Mesenchymal stem cell (in vitro differentiated cells and primary cell): ENCODE measurements at regions not wholly inside any gene's neighbourhood (a gene's known extent, or its start where the extent isn't known, plus 50 kb on each side); places are given as distances from the start of the nearest gene placed in this dataset.

Experiments
- DNase-seq: peaks from one replicate; pipeline ENCODE4 v3.0.0-alpha.2; 2013
- H2AFZ ChIP-seq: one replicate; pipeline ENCODE4 v1.6.1; 2013; ENCODE audit warnings: low read depth, mild to moderate bottlenecking, control low read depth, inconsistent platforms, low read length, moderate library complexity
- H2AK5ac ChIP-seq: 2 replicates; pipeline ENCODE4 v1.6.1; 2013; ENCODE audit warnings: low read length, moderate library complexity, mild to moderate bottlenecking, inconsistent platforms; ENCODE audit not compliant: severe bottlenecking
- H2BK120ac ChIP-seq: one replicate; pipeline ENCODE4 v1.6.1; 2013; ENCODE audit warnings: low read depth, mild to moderate bottlenecking, inconsistent platforms, low read length, moderate library complexity
- H2BK12ac ChIP-seq, 2 experiments: one replicate each; pipeline ENCODE4 v1.6.1; 2013; ENCODE audit warnings: inconsistent platforms in 2 of 2, low read length in 2 of 2, mild to moderate bottlenecking in 2 of 2, moderate library complexity in 2 of 2, control low read depth in 1 of 2
- H2BK15ac ChIP-seq: one replicate; pipeline ENCODE4 v1.6.1; 2013; ENCODE audit warnings: mild to moderate bottlenecking, low read depth, inconsistent platforms; ENCODE audit not compliant: poor library complexity, severe bottlenecking
- H2BK5ac ChIP-seq: 2 replicates; pipeline ENCODE4 v1.6.1; 2013; ENCODE audit warnings: low read depth, mild to moderate bottlenecking, low read length, control low read depth, inconsistent platforms; ENCODE audit not compliant: poor library complexity, severe bottlenecking
- H3K14ac ChIP-seq, 2 experiments: one replicate each; pipeline ENCODE4 v1.6.1; 2013; ENCODE audit warnings: inconsistent platforms in 2 of 2, low read length in 2 of 2, control low read depth in 1 of 2, mild to moderate bottlenecking in 1 of 2, moderate library complexity in 1 of 2
- H3K18ac ChIP-seq, 2 experiments: one replicate each; pipeline ENCODE4 v1.6.1; 2013; ENCODE audit warnings: inconsistent platforms in 2 of 2, low read length in 2 of 2, control low read depth in 1 of 2, low read depth in 1 of 2, mild to moderate bottlenecking in 1 of 2
- H3K23ac ChIP-seq, 2 experiments: one replicate each; pipeline ENCODE4 v1.6.1; 2013; ENCODE audit warnings: inconsistent platforms in 2 of 2, low read length in 2 of 2, mild to moderate bottlenecking in 2 of 2, moderate library complexity in 2 of 2, control low read depth in 1 of 2
- H3K27ac ChIP-seq: 2 replicates; pipeline ENCODE4 v1.5.1; 2013; ENCODE audit warnings: mild to moderate bottlenecking, moderate library complexity, low read length, control low read depth, inconsistent platforms; ENCODE audit not compliant: poor library complexity, severe bottlenecking
- H3K27me3 ChIP-seq, 2 experiments: 2 replicates each; pipeline versions ENCODE4 v1.6.1 to v1.7.0; 2013; ENCODE audit warnings: low read length in 2 of 2, mild to moderate bottlenecking in 2 of 2, moderate library complexity in 2 of 2, control low read depth in 1 of 2, inconsistent platforms in 1 of 2; ENCODE audit not compliant: control insufficient read depth in 1 of 2, insufficient read depth in 1 of 2
- H3K36me3 ChIP-seq, 2 experiments: 2 replicates each; pipeline versions ENCODE4 v1.6.1 to v1.7.0; 2013; ENCODE audit warnings: low read length in 2 of 2, control low read depth in 1 of 2, inconsistent platforms in 1 of 2, low read depth in 1 of 2, mild to moderate bottlenecking in 1 of 2; ENCODE audit not compliant: insufficient read depth in 2 of 2, control insufficient read depth in 1 of 2
- H3K4ac ChIP-seq, 2 experiments: one replicate each; pipeline ENCODE4 v1.6.1; 2013; ENCODE audit warnings: inconsistent platforms in 2 of 2, low read length in 2 of 2, mild to moderate bottlenecking in 2 of 2, moderate library complexity in 2 of 2, control low read depth in 1 of 2, low read depth in 1 of 2
- H3K4me1 ChIP-seq: 2 replicates; pipeline ENCODE4 v1.6.1; 2013; ENCODE audit warnings: low read depth, low read length, control low read depth; ENCODE audit not compliant: control insufficient read depth, insufficient read depth
- H3K4me2 ChIP-seq: 2 replicates; pipeline ENCODE4 v1.6.1; 2013; ENCODE audit warnings: low read length, mild to moderate bottlenecking, inconsistent platforms; ENCODE audit not compliant: poor library complexity, severe bottlenecking
- H3K4me3 ChIP-seq, 2 experiments: 2 replicates each; pipeline versions ENCODE4 v1.5.1 to v1.7.0; 2013; ENCODE audit warnings: low read length in 2 of 2, mild to moderate bottlenecking in 2 of 2, control low read depth in 1 of 2, low read depth in 1 of 2; ENCODE audit not compliant: insufficient read depth in 1 of 2
- H3K79me1 ChIP-seq: replicated peaks from 2 replicates; pipeline ENCODE4 v1.6.1; 2013; ENCODE audit warnings: mild to moderate bottlenecking, control low read depth, low read length, inconsistent platforms; ENCODE audit not compliant: poor library complexity, severe bottlenecking
- H3K9ac ChIP-seq: 2 replicates; pipeline ENCODE4 v1.7.0; 2013; ENCODE audit warnings: mild to moderate bottlenecking, low read length, moderate library complexity
- H3K9me3 ChIP-seq: 2 replicates; pipeline ENCODE4 v1.7.0; 2013; ENCODE audit warnings: mild to moderate bottlenecking, low read length; ENCODE audit not compliant: control insufficient read depth
- H4K8ac ChIP-seq: one replicate; pipeline ENCODE4 v1.6.1; 2013; ENCODE audit warnings: inconsistent platforms, mild to moderate bottlenecking, low read length, moderate library complexity
- H4K91ac ChIP-seq: one replicate; pipeline ENCODE4 v1.6.1; 2013; ENCODE audit warnings: mild to moderate bottlenecking, low read length, inconsistent platforms
- WGBS: methylation state at CpG from one replicate; pipeline ENCODE4 v1.1.7; 2013; ENCODE audit warnings: mixed read lengths; 5-methylcytosine and 5-hydroxymethylcytosine counted together

DNA sequence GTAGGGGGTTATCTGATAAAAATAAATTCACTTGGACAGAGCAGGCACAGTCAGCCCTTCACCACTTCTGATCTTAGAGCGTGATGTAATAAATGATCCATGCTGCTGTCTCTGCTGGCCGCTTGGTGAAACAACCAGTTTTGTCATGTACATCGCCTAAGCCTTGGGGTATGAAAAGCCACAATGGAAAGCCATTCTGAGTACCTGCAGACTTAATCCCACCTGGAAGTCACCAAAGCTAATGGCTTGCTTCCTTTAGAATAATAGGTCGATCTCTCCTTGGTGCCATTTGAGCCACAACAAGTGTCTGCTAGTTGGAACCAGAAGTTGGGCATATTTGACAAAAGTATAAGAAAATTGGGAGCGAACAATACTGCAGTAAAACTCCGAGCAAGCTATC, 1649.7 kb upstream of the SPRY2 start:
- H3K36me3 ChIP-seq, result no peaks in the 10 kb centered on the region
- no peaks in the 10 kb centered on the region for H3K9me3 ChIP-seq

DNA sequence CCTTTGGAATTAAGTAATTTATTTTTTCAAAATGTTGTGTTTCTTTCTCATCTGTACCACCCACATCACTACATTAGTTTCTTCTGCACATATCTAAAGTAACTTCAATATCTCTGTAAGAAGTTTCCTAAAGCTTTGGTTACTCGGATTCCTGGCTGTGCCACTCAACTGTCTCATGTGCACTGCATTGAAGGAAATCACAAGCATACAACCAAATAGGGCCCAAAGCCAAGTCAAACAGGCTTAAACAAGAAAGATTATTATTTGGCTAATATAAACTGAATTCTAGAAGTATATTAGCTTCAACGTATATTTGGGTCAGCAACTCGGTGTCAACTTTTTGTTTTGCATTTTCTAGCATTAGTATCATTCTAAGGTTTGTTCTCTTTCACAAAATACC, 1647.6 kb upstream of the SPRY2 start:
- Histone ChIP-seq H2BK15ac (no peak overlapping the region), H2BK120ac (no peak overlapping the region), H3K36me3 (no peaks in the 10 kb centered on the region), H3K9ac (no peak overlapping the region), H2AK5ac (no peak overlapping the region), H3K79me1 (no peaks in the 10 kb centered on the region), H3K4me2 (no peak overlapping the region), H3K4ac (no peak overlapping the region), H4K8ac (no peak overlapping the region), H3K18ac (no peak overlapping the region), H2AFZ (no peak overlapping the region), H3K4me3 (no peak overlapping the region), H3K9me3 (peaks cover under 1% of the 10 kb centered on the region), H3K14ac (no peak overlapping the region), H3K4me1 (no peaks in the 10 kb centered on the region), H3K23ac (no peak overlapping the region), H3K27me3 (no peaks in the 10 kb centered on the region), H3K27ac (no peak overlapping the region), H2BK12ac (no peak overlapping the region), H4K91ac (no peak overlapping the region), H2BK5ac (no peak overlapping the region)
- 74% methylated on average over 3 of the region's 3 CpGs for WGBS
- DNase-seq, result no peak

More for the DNA sequence above, 1649.7 kb upstream of the SPRY2 start:
- H3K4ac ChIP-seq, result no peak overlapping the region
- 96% methylated on average over 6 of the region's 6 CpGs for WGBS
- no peak overlapping the region for H4K8ac ChIP-seq
- no peak for DNase-seq
- H3K23ac ChIP-seq, result no peak overlapping the region
- no peak overlapping the region for H3K4me2 ChIP-seq
- no peaks in the 10 kb centered on the region for H3K79me1 ChIP-seq
- H3K18ac ChIP-seq, result no peak overlapping the region
- H2BK15ac ChIP-seq, result no peak overlapping the region
- H2BK5ac ChIP-seq, result no peak overlapping the region
- no peak overlapping the region for H2BK12ac ChIP-seq
- H2AK5ac ChIP-seq, result no peak overlapping the region
- no peak overlapping the region for H3K4me3 ChIP-seq
- H4K91ac ChIP-seq, result no peak overlapping the region
- no peak overlapping the region for H3K27ac ChIP-seq
- no peak overlapping the region for H3K9ac ChIP-seq
- no peak overlapping the region for H2BK120ac ChIP-seq
- no peak overlapping the region for H2AFZ ChIP-seq
- H3K27me3 ChIP-seq, result no peaks in the 10 kb centered on the region
- no peak overlapping the region for H3K14ac ChIP-seq
- H3K4me1 ChIP-seq, result no peaks in the 10 kb centered on the region

DNA sequence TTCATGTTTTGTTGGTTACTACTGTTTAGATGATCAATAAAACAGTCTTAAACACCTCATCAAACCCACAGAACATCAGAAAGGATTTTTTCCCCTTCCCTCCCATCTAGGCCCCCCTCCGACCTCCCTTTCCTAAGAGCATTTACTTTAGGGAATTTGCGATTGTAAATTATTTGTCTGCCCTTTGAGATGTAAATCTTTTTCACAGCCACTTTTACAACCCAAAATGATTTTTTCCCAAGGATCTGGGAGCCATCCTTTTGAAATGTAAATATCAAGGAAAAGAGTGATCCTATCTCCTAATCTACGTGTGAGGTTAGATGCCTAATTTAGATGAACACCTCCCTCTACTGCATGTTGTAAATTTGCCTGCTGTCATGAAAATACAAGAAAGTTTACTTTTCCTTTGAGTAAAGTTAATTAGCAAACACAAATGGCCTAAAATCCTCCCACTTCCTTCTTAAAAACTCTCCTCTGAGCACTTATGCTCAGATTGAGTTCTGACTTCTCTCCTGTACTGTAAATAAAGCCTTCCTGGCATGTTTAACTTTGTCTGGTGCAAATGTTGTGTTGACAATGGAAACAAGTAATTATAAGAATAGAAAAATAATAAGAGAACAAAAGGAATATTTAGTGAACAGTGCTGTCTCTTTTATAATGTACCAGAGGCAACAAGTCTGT, 1646.9 kb upstream of the SPRY2 start:
- no peak overlapping the region for H3K27ac ChIP-seq
- H2BK5ac ChIP-seq, result no peak overlapping the region
- H3K4ac ChIP-seq, result no peak overlapping the region
- H3K14ac ChIP-seq, result no peak overlapping the region
- H2BK120ac ChIP-seq, result no peak overlapping the region
- H3K9ac ChIP-seq, result no peak overlapping the region
- no peaks in the 10 kb centered on the region for H3K79me1 ChIP-seq
- no peak overlapping the region for H3K23ac ChIP-seq
- DNase-seq, result no peak
- WGBS, result no CpG with 5 or more reads among the region's 3 CpGs
- H3K4me1 ChIP-seq, result no peaks in the 10 kb centered on the region
- no peak overlapping the region for H4K8ac ChIP-seq
- no peak overlapping the region for H2AK5ac ChIP-seq
- H3K4me3 ChIP-seq, result no peak overlapping the region
- H4K91ac ChIP-seq, result no peak overlapping the region
- no peak overlapping the region for H3K4me2 ChIP-seq
- H3K9me3 ChIP-seq, result peaks cover 3% of the 10 kb centered on the region
- no peak overlapping the region for H2AFZ ChIP-seq
- H2BK15ac ChIP-seq, result no peak overlapping the region
- H2BK12ac ChIP-seq, result no peak overlapping the region
- no peaks in the 10 kb centered on the region for H3K27me3 ChIP-seq
- no peak overlapping the region for H3K18ac ChIP-seq
- H3K36me3 ChIP-seq, result no peaks in the 10 kb centered on the region

DNA sequence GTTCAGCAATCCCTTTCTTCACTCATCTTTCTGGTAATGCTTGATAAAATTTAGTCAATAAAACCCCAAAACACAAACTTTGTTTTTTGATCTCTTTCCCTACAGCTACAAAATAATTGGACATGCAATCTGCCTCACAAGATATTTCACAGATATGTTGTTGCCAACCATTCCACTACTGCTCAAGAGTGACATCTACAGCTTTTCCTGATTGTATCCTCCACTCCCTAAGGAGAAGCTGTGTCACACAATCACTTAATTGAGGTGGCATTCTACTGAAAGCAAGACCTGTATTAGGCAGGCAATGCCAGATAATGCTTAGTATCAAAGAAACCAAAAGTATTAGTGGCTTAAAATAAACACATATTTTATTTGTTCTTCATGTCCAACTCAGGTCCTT, 1646.2 kb upstream of the SPRY2 start:
- DNase-seq, result no peak
- Histone ChIP-seq H3K4me3 (no peak overlapping the region), H2BK120ac (no peak overlapping the region), H2BK12ac (no peak overlapping the region), H3K4ac (no peak overlapping the region), H4K91ac (no peak overlapping the region), H2BK5ac (no peak overlapping the region), H3K9ac (no peak overlapping the region), H2AFZ (no peak overlapping the region), H3K9me3 (peaks cover 3% of the 10 kb centered on the region), H2BK15ac (no peak overlapping the region), H3K4me2 (no peak overlapping the region), H3K27ac (no peak overlapping the region), H3K36me3 (no peaks in the 10 kb centered on the region), H3K18ac (no peak overlapping the region), H3K27me3 (no peaks in the 10 kb centered on the region), H3K4me1 (no peaks in the 10 kb centered on the region), H3K14ac (no peak overlapping the region), H4K8ac (no peak overlapping the region), H3K23ac (no peak overlapping the region), H2AK5ac (no peak overlapping the region), H3K79me1 (no peaks in the 10 kb centered on the region)
